ENCODE measurements at regions not wholly inside any gene's neighbourhood (a gene's known extent, or its start where the extent isn't known, plus 50 kb on each side); places are given as distances from the start of the nearest gene placed in this dataset.

DNA sequence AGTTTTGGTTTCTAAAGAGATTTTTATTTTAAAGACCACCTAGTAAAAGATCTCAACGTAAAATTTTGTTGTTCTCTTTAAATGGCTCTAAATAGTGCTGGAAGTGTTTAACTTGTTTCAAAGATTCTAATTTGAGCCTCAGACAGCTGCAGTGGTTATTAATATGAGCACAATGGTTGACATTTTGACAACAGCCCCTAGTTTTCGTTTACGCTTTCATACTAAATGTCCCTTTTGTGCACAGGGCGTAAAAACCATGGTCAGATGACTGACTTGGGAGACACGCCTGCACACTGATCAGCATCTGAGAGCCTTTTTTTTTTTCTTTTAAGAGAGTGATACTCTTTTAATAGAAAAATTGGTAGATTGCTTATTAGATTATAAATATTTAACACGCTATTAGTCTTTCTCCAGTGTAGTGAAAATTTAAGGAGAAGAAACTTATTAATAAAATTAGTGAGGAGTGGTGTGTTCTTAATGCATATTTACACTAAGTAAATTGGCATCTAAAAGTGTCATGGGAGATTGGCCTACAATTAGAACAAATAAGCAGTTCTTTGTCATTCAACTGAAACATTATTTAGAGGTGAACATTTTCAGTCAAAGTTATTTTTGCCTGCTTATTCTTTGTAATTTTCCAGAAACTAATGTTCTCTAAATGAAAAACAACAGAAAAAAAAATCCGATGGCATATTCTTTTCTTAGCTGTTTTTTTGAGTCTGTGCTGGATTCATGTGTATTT lies 182.8 kb upstream of the PHYHIPL start:
- Histone ChIP-seq H3K4me1 (ENCODE audit: control insufficient read depth in 1 of 2, insufficient read depth in 2 of 2, low read length in 2 of 2) (peaks cover 9 to 15% of the 10 kb centered on the region in 2 donors), H3K27ac (ENCODE audit: low read depth, low read length) (no peak overlapping the region), H3K36me3 (ENCODE audit: control insufficient read depth in 1 of 2, insufficient read depth in 2 of 2, low read length in 2 of 2) (no peaks in the 10 kb centered on the region), H3K27me3 (ENCODE audit: control insufficient read depth in 1 of 2, insufficient read depth in 2 of 2, low read length in 2 of 2) (no peaks in the 10 kb centered on the region), H3K4me3 (ENCODE audit: low read depth in 1 of 2, low read length in 2 of 2) (no peak overlapping the region), H3K9ac (ENCODE audit: low read depth in 1 of 2, low read length in 2 of 2) (no peak overlapping the region), H3K9me3 (ENCODE audit: control insufficient read depth in 1 of 2, low read length in 2 of 2) (peaks cover 0 to 6% of the 10 kb centered on the region in 2 donors)

DNA sequence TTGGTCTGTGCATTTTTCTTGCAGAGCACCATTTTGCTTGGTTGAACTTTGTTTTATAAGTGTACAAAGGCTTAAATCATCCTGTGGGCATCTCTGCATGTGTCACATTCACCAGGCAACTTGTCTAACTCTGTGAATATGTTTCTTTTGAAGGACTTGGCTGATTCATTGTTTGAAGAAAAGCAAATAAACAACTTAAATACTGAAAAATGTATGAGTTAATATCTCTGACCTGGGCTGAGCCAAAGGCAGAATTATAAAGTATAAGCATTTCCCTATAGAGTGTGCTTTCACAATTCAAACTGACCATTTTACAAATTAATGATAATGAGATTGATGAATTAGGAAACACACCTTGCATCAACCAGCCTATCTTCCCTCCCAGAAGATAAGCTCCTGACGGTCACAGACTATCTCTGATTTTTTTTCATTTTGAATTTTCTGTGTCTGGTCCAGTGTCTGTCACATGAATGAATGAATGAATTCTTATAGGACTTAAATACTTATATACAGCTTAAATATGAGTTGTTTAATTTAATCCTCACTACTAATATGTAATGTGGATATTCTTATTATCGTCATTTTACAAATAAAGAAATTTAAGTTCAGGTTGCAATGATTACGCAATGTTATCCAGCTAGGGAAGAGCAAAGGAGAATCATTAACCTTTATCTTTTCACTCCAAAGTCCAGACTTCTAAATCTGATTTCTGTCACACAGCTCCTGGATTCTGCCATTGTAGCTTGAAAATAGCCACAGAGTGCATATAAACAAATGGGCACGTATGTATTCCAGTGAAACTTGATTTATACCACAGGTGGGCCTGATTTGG lies 182.0 kb upstream of the PHYHIPL start:
- Histone ChIP-seq H3K4me3 (ENCODE audit: low read depth in 1 of 2, low read length in 2 of 2) (no peak overlapping the region), H3K4me1 (ENCODE audit: control insufficient read depth in 1 of 2, insufficient read depth in 2 of 2, low read length in 2 of 2) (peaks cover 9 to 15% of the 10 kb centered on the region in 2 donors), H3K36me3 (ENCODE audit: control insufficient read depth in 1 of 2, insufficient read depth in 2 of 2, low read length in 2 of 2) (no peaks in the 10 kb centered on the region), H3K27me3 (ENCODE audit: control insufficient read depth in 1 of 2, insufficient read depth in 2 of 2, low read length in 2 of 2) (no peaks in the 10 kb centered on the region), H3K27ac (ENCODE audit: low read depth, low read length) (no peak overlapping the region), H3K9me3 (ENCODE audit: control insufficient read depth in 1 of 2, low read length in 2 of 2) (peaks cover 0 to 6% of the 10 kb centered on the region in 2 donors), H3K9ac (ENCODE audit: low read depth in 1 of 2, low read length in 2 of 2) (no peak overlapping the region)

DNA sequence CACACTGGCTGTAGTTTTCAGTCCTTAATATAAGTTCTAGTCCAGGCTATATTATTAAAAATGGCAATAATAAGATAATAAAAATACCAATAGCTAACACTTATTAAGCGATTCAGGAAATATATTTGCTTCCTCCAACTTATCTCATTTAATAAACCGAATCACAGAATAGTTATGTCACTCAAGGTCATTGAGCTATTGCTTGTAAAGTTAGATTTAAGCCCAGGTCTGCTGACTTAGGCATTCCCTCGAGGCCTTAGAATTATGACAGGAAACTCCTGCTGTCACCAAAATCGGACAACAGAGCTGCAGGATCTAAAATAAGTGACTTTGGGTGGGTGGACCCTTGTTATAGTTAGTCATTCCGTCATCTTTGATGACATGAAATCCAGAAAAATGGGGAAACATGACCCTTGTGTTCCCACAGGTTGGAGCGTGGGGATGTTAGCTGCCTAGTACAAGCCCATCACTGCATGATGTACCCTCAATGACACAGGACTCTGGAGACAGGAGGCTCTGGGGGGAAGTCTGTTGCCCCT lies 181.3 kb upstream of the PHYHIPL start:
- Histone ChIP-seq H3K27ac (ENCODE audit: low read depth, low read length) (no peak overlapping the region), H3K36me3 (ENCODE audit: control insufficient read depth in 1 of 2, insufficient read depth in 2 of 2, low read length in 2 of 2) (no peaks in the 10 kb centered on the region), H3K9me3 (ENCODE audit: control insufficient read depth in 1 of 2, low read length in 2 of 2) (no peaks in the 10 kb centered on the region), H3K4me1 (ENCODE audit: control insufficient read depth in 1 of 2, insufficient read depth in 2 of 2, low read length in 2 of 2) (peaks cover 11 to 19% of the 10 kb centered on the region in 2 donors), H3K27me3 (ENCODE audit: control insufficient read depth in 1 of 2, insufficient read depth in 2 of 2, low read length in 2 of 2) (no peaks in the 10 kb centered on the region), H3K9ac (ENCODE audit: low read depth in 1 of 2, low read length in 2 of 2) (no peak overlapping the region), H3K4me3 (ENCODE audit: low read depth in 1 of 2, low read length in 2 of 2) (no peak overlapping the region)

DNA sequence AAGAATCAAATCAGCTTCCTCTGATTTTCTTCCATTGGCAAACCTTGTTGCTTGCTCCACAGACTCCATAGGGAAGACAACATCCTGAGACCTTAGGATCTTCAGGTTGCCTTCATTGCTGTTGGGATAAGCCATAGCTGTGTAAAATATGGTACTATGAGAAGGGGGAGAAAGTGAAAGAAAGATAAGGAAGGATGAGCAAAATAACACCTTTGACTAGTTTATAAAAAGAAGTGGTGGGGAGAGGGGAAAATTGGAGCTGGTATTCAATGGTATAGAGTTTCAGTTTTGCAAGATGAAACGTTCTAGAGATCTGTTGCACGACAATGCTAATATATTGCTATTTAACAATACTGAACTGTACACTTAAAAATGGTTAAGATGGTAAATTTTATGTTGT lies 180.4 kb upstream of the PHYHIPL start:
- no peak overlapping the region for H3K27ac ChIP-seq (ENCODE audit: low read depth, low read length)

DNA sequence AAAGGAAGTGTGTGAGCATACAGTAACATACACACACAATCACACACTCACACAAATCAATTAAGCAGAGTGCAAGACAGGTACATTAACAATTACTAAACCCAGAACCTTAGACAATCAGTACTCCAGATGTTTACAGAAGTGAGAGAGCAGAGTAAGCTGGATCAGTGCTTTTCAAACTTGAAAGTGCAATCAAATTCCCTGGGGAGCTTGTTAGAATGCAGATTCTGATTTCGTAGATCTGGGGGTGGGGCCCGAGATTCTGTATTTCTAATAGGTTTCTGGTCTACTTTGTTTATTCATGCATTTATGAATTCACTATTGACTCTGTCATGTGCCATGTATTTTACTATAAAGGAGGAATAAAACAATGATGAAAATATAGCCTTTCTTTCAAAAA lies 179.6 kb upstream of the PHYHIPL start:
- Histone ChIP-seq H3K27me3 (ENCODE audit: control insufficient read depth in 1 of 2, insufficient read depth in 2 of 2, low read length in 2 of 2) (no peaks in the 10 kb centered on the region), H3K9me3 (ENCODE audit: control insufficient read depth in 1 of 2, low read length in 2 of 2) (no peaks in the 10 kb centered on the region), H3K4me1 (ENCODE audit: control insufficient read depth in 1 of 2, insufficient read depth in 2 of 2, low read length in 2 of 2) (peaks cover 12 to 22% of the 10 kb centered on the region in 2 donors), H3K4me3 (ENCODE audit: low read depth in 1 of 2, low read length in 2 of 2) (no peak overlapping the region), H3K9ac (ENCODE audit: low read depth in 1 of 2, low read length in 2 of 2) (no peak overlapping the region), H3K27ac (ENCODE audit: low read depth, low read length) (no peak overlapping the region), H3K36me3 (ENCODE audit: control insufficient read depth in 1 of 2, insufficient read depth in 2 of 2, low read length in 2 of 2) (no peaks in the 10 kb centered on the region)

More for the DNA sequence above, 180.4 kb upstream of the PHYHIPL start:
- Histone ChIP-seq H3K27me3 (ENCODE audit: control insufficient read depth in 1 of 2, insufficient read depth in 2 of 2, low read length in 2 of 2) (no peaks in the 10 kb centered on the region), H3K4me1 (ENCODE audit: control insufficient read depth in 1 of 2, insufficient read depth in 2 of 2, low read length in 2 of 2) (peaks cover 17 to 22% of the 10 kb centered on the region in 2 donors), H3K4me3 (ENCODE audit: low read depth in 1 of 2, low read length in 2 of 2) (no peak overlapping the region), H3K9me3 (ENCODE audit: control insufficient read depth in 1 of 2, low read length in 2 of 2) (no peaks in the 10 kb centered on the region), H3K9ac (ENCODE audit: low read depth in 1 of 2, low read length in 2 of 2) (no peak overlapping the region), H3K36me3 (ENCODE audit: control insufficient read depth in 1 of 2, insufficient read depth in 2 of 2, low read length in 2 of 2) (no peaks in the 10 kb centered on the region)

DNA sequence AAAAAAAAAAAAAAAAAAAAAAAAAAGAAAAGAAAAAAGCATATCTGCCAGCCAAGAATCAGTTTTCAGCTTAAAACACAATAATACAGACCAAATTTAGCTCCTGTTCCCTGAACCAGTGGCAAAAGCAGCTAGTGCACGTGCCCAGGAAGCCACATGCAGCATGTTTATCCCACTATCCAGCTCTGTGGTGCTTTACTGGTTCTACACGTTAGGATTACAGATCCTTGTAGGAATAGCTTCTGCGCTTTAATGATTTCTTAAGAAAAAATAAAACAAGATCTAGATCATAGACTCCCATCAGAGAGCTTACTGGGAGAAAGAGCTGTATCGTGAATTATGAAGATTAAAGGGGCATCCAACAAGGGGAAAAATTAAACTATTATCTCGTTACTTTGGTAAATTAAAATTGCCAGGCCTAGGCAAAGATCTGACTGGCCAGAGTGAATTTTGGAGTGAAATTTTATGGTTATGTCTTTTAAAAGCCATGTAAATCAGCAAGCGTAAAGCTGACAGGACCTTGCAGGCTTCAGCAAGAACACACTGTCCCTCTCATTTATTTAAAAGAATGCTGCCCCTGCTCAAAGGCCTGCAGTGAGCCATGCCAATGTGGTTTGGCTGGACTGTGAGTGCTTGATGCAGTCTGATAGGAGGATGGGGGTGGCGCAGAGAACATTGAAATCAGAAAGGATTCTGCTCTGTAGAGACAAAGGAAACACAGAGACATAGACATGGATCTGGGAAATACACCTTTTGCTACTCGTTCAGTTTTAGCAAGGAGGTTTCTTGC lies 177.3 kb upstream of the PHYHIPL start:
- no peaks in the 10 kb centered on the region for H3K9me3 ChIP-seq (ENCODE audit: control insufficient read depth in 1 of 2, low read length in 2 of 2)
- no peak overlapping the region for H3K27ac ChIP-seq (ENCODE audit: low read depth, low read length)
- H3K9ac ChIP-seq (ENCODE audit: low read depth in 1 of 2, low read length in 2 of 2), result no peak overlapping the region
- no peak overlapping the region for H3K4me3 ChIP-seq (ENCODE audit: low read depth in 1 of 2, low read length in 2 of 2)
- peaks cover 17 to 19% of the 10 kb centered on the region in 2 donors for H3K4me1 ChIP-seq (ENCODE audit: control insufficient read depth in 1 of 2, insufficient read depth in 2 of 2, low read length in 2 of 2)
- no peaks in the 10 kb centered on the region for H3K27me3 ChIP-seq (ENCODE audit: control insufficient read depth in 1 of 2, insufficient read depth in 2 of 2, low read length in 2 of 2)
- no peaks in the 10 kb centered on the region for H3K36me3 ChIP-seq (ENCODE audit: control insufficient read depth in 1 of 2, insufficient read depth in 2 of 2, low read length in 2 of 2)

DNA sequence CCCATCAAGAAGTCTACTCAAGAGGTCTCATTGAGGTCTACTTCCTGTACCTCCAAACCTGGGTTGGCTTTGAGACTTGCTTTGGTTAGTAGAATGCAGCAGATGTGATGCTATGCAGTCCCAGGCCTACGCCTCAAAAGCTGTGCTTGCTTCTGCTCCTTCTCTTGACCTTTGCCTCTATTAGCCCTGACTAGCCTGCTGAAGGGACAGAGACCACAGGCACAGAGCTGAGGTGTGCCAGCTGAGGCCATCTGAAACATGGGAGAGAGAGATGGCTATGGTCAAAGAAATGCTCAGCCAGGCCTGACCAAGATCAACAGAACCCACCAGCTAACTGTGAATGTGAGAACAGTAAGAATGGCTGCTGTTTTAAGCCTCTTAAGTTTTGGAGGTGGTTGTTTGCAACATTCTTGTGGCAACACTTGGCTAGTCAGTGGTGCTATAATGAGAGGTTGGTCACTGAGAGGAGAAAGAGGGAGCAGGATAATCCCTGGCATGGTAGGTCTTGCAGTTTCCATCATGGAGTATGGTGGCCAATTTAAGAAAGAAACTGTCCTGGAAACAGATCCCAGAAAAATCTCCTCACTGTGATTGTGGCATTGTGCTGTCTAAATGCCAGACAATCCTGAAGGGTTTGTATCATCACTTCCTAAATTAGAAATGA lies 176.1 kb upstream of the PHYHIPL start:
- H3K4me3 ChIP-seq (ENCODE audit: low read depth in 1 of 2, low read length in 2 of 2), result no peak overlapping the region
- H3K4me1 ChIP-seq (ENCODE audit: control insufficient read depth in 1 of 2, insufficient read depth in 2 of 2, low read length in 2 of 2), result peaks cover 9 to 22% of the 10 kb centered on the region in 2 donors
- H3K9ac ChIP-seq (ENCODE audit: low read depth in 1 of 2, low read length in 2 of 2), result no peak overlapping the region
- H3K27me3 ChIP-seq (ENCODE audit: control insufficient read depth in 1 of 2, insufficient read depth in 2 of 2, low read length in 2 of 2), result no peaks in the 10 kb centered on the region
- H3K9me3 ChIP-seq (ENCODE audit: control insufficient read depth in 1 of 2, low read length in 2 of 2), result no peaks in the 10 kb centered on the region
- no peak overlapping the region for H3K27ac ChIP-seq (ENCODE audit: low read depth, low read length)
- H3K36me3 ChIP-seq (ENCODE audit: control insufficient read depth in 1 of 2, insufficient read depth in 2 of 2, low read length in 2 of 2), result no peaks in the 10 kb centered on the region

DNA sequence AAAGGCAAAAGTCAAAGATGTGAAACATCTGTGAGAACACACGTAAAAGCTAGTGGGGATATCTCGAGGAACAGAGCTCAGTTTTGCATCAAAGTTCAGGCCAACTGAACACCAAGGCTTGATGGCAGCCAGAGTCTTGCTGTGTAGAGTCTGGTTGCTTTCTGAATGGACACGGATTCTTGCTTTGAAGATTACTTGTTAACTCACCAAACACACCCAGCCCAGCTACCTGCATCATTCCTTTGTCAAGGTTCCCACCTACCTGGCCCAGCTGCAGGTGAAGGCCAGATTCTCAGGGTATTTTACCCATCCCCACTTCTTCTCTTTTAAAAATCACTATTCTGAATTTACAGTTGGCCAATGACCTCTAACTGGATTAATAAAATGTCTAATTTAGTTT lies 174.4 kb upstream of the PHYHIPL start:
- Histone ChIP-seq H3K9ac (ENCODE audit: low read depth in 1 of 2, low read length in 2 of 2) (no peak overlapping the region), H3K4me3 (ENCODE audit: low read depth in 1 of 2, low read length in 2 of 2) (no peak overlapping the region), H3K4me1 (ENCODE audit: control insufficient read depth in 1 of 2, insufficient read depth in 2 of 2, low read length in 2 of 2) (peaks cover 7 to 22% of the 10 kb centered on the region in 2 donors), H3K27me3 (ENCODE audit: control insufficient read depth in 1 of 2, insufficient read depth in 2 of 2, low read length in 2 of 2) (no peaks in the 10 kb centered on the region), H3K9me3 (ENCODE audit: control insufficient read depth in 1 of 2, low read length in 2 of 2) (no peaks in the 10 kb centered on the region), H3K36me3 (ENCODE audit: control insufficient read depth in 1 of 2, insufficient read depth in 2 of 2, low read length in 2 of 2) (no peaks in the 10 kb centered on the region), H3K27ac (ENCODE audit: low read depth, low read length) (no peak overlapping the region)

DNA sequence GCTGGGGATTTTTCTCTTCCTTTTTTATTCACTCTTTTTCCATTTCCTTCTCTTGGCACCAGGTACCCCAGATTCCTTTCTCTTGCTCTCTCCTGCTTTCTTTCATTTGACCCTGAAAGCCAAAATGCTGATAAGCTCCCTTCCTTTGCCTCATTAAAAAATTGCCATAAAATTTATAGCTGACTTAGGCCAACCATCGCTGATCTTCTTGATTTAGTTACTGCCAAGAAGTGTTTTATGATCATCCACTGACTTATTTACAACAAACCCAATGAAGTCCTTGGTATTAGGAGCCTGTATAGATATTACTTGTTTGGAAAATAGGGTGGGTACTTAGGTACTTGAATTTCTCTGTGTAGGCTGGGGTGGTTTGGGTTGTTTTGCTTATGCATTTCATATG lies 173.2 kb upstream of the PHYHIPL start:
- Histone ChIP-seq H3K27me3 (ENCODE audit: control insufficient read depth in 1 of 2, insufficient read depth in 2 of 2, low read length in 2 of 2) (no peaks in the 10 kb centered on the region), H3K9ac (ENCODE audit: low read depth in 1 of 2, low read length in 2 of 2) (no peak overlapping the region), H3K9me3 (ENCODE audit: control insufficient read depth in 1 of 2, low read length in 2 of 2) (no peaks in the 10 kb centered on the region), H3K4me3 (ENCODE audit: low read depth in 1 of 2, low read length in 2 of 2) (no peak overlapping the region), H3K4me1 (ENCODE audit: control insufficient read depth in 1 of 2, insufficient read depth in 2 of 2, low read length in 2 of 2) (peaks cover 12 to 30% of the 10 kb centered on the region in 2 donors), H3K27ac (ENCODE audit: low read depth, low read length) (no peak overlapping the region), H3K36me3 (ENCODE audit: control insufficient read depth in 1 of 2, insufficient read depth in 2 of 2, low read length in 2 of 2) (no peaks in the 10 kb centered on the region)

All from duodenal mucosa (tissue), 2 donors.